Endothelial cell (in vitro differentiated cells): ENCODE measurements at regions not wholly inside any gene's neighbourhood (a gene's known extent, or its start where the extent isn't known, plus 50 kb on each side); places are given as distances from the start of the nearest gene placed in this dataset.
"Not testable (repeated sequence)": the region's sequence is repeated elsewhere in the genome, so short reads cannot be mapped to it uniquely, and the experiment has no call there.

Experiments used
- DNase-seq: peaks from one replicate; pipeline ENCODE4 v3.0.0; 2021; ENCODE audit warnings: low spot score
- H3K27ac Mint-ChIP-seq: one replicate; pipeline ENCODE4 v1.8.0; 2021; ENCODE audit warnings: mixed read lengths, inconsistent platforms; ENCODE audit not compliant: unreplicated experiment
- H3K27me3 Mint-ChIP-seq: one replicate; pipeline ENCODE4 v1.8.0; 2021; ENCODE audit warnings: mild to moderate bottlenecking, moderate library complexity, mixed read lengths, inconsistent platforms; ENCODE audit not compliant: unreplicated experiment
- H3K36me3 Mint-ChIP-seq: one replicate; pipeline ENCODE4 v1.8.0; 2021; ENCODE audit warnings: mild to moderate bottlenecking, low read depth, mixed read lengths, inconsistent platforms; ENCODE audit not compliant: unreplicated experiment
- H3K4me1 Mint-ChIP-seq: one replicate; pipeline ENCODE4 v1.8.0; 2021; ENCODE audit warnings: mild to moderate bottlenecking, mixed read lengths, inconsistent platforms; ENCODE audit not compliant: unreplicated experiment
- H3K4me3 Mint-ChIP-seq: one replicate; pipeline ENCODE4 v1.8.0; 2021; ENCODE audit warnings: mild to moderate bottlenecking, mixed read lengths, inconsistent platforms; ENCODE audit not compliant: unreplicated experiment
- H3K9me3 Mint-ChIP-seq: one replicate; pipeline ENCODE4 v1.8.0; 2021; ENCODE audit warnings: mixed read lengths, inconsistent platforms; ENCODE audit not compliant: unreplicated experiment
- CTCF ChIP-seq: fragments of 200-600 bp; sonication (generic); IDR thresholded peaks from one replicate; pipeline ENCODE4 v1.5.0; 2021; ENCODE audit warnings: antibody characterized with exemption; ENCODE audit not compliant: unreplicated experiment

DNA sequence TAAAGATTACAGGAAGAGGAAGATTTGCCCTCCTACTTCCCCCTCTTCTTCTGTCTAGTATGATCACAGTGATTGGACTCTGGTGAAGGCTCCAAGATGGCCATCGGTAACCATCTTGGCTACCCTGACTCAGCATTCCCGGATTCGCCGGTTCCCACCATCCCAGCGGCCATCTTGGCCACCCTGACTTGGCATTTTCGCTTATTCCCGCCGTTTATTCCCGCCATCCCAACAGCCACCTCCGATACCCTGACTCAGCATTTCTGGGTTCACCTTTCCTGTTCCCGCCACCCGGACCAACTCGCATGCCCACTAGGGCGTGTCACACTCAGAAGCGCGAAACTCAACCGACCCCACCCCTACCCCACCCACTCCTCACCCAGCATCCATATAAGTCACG, 95.4 kb upstream of the GRIN2A start:
- H3K9me3 Mint-ChIP-seq = no peaks in the 10 kb centered on the region
- H3K4me3 Mint-ChIP-seq = no peak overlapping the region
- TF ChIP-seq CTCF = no peak
- peaks cover 2% of the 10 kb centered on the region for H3K27me3 Mint-ChIP-seq
- DNase-seq = no peak
- peaks cover 4% of the 10 kb centered on the region for H3K36me3 Mint-ChIP-seq
- H3K4me1 Mint-ChIP-seq = peaks cover 3% of the 10 kb centered on the region
- no peak overlapping the region for H3K27ac Mint-ChIP-seq

GRCh38 chr16:10280262-10281170, 98.3 kb upstream of the GRIN2A start:
- no peak overlapping the region for H3K4me3 Mint-ChIP-seq
- H3K27ac Mint-ChIP-seq = no peak overlapping the region
- peaks cover 6% of the 10 kb centered on the region for H3K27me3 Mint-ChIP-seq
- DNase-seq = no peak
- peaks cover 4% of the 10 kb centered on the region for H3K36me3 Mint-ChIP-seq
- no peaks in the 10 kb centered on the region for H3K9me3 Mint-ChIP-seq
- TF ChIP-seq CTCF = no peak
- peaks cover 3% of the 10 kb centered on the region for H3K4me1 Mint-ChIP-seq

GRCh38 chr16:10282367-10282766, 100.1 kb upstream of the GRIN2A start:
- Mint-ChIP-seq H3K36me3 (peaks cover 4% of the 10 kb centered on the region), H3K4me3 (no peak overlapping the region), H3K9me3 (no peaks in the 10 kb centered on the region), H3K27ac (no peak overlapping the region), H3K4me1 (no peaks in the 10 kb centered on the region), H3K27me3 (peaks cover 6% of the 10 kb centered on the region)
- no peak for TF ChIP-seq CTCF
- no peak for DNase-seq

GRCh38 chr16:10283246-10283645, 101.0 kb upstream of the GRIN2A start:
- not testable (repeated sequence) for H3K9me3 Mint-ChIP-seq, DNase-seq, H3K27ac Mint-ChIP-seq

GRCh38 chr16:10290467-10291105, 95.3 kb upstream of the ATF7IP2 start:
- not testable (repeated sequence) for H3K4me1 Mint-ChIP-seq, DNase-seq, H3K27ac Mint-ChIP-seq, H3K27me3 Mint-ChIP-seq, H3K4me3 Mint-ChIP-seq, H3K9me3 Mint-ChIP-seq, H3K36me3 Mint-ChIP-seq

More at GRCh38 chr16:10283246-10283645, 101.0 kb upstream of the GRIN2A start:
- H3K4me3 Mint-ChIP-seq, H3K27me3 Mint-ChIP-seq, H3K36me3 Mint-ChIP-seq, H3K4me1 Mint-ChIP-seq: not testable (repeated sequence)

DNA sequence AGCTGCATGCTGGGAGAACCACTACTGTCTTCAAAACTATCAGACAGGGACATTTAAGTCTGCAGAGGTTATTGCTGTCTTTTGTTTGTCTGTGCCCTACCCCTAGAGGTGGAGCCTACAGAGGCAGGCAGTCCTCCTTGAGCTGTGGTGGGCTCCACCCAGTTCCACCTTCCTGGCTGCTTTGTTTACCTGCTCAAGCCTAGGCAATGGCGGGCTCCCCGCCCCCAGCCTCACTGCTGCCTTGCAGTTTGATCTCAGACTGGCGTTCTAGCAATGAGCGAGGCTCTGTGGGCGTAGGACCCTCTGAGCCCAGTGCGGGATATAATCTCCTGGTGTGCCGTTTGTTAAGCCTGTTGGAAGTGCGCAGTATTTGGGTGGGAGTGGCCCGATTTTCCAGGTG, 93.7 kb upstream of the ATF7IP2 start:
- H3K36me3 Mint-ChIP-seq, H3K27ac Mint-ChIP-seq, H3K4me3 Mint-ChIP-seq, H3K27me3 Mint-ChIP-seq, H3K4me1 Mint-ChIP-seq, DNase-seq, H3K9me3 Mint-ChIP-seq: not testable (repeated sequence)

DNA sequence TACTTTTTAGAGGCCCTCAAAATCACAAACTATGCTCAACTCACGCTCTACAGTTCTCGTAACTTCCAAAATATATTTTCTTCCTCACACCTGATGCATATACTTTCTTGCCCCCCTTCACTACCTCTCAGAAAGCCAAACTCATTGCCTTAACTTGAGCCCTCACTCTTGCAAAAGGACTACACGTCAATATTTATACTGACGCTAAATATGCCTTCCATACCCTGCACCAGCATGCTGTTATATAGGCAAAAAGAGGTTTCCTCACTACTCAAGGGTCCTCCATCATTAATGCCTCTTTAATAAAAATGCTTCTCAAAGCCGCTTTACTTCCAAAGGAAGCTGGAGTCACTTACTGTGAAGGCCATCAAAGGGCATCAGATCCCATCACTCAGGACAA, 92.9 kb upstream of the ATF7IP2 start:
- not testable (repeated sequence) for H3K27me3 Mint-ChIP-seq, H3K4me1 Mint-ChIP-seq, H3K4me3 Mint-ChIP-seq, DNase-seq, H3K9me3 Mint-ChIP-seq, H3K27ac Mint-ChIP-seq, H3K36me3 Mint-ChIP-seq

GRCh38 chr16:10294153-10294552, 91.7 kb upstream of the ATF7IP2 start:
- not testable (repeated sequence) for H3K9me3 Mint-ChIP-seq

More at GRCh38 chr16:10294153-10294552, 91.7 kb upstream of the ATF7IP2 start:
- DNase-seq, H3K36me3 Mint-ChIP-seq, H3K4me3 Mint-ChIP-seq, H3K4me1 Mint-ChIP-seq, H3K27ac Mint-ChIP-seq, H3K27me3 Mint-ChIP-seq: not testable (repeated sequence)
